Neural cell (in vitro differentiated cells): ENCODE measurements at regions not wholly inside any gene's neighbourhood (a gene's known extent, or its start where the extent isn't known, plus 50 kb on each side); places are given as distances from the start of the nearest gene placed in this dataset.

Experiments
- H2AFZ ChIP-seq: fragments of 200-600, 300-800 bp; sonication (generic), shearing (Covaris generic); 2 replicates; pipeline ENCODE4 v1.6.0; 2014; ENCODE audit warnings: low read depth, mild to moderate bottlenecking, antibody characterized with exemption, low read length, moderate library complexity
- H3F3A ChIP-seq: fragments of 200-600 bp; shearing (Covaris generic); 2 replicates; pipeline ENCODE4 v1.6.1; 2016; ENCODE audit warnings: mild to moderate bottlenecking, moderate library complexity, mixed read lengths, antibody characterized with exemption, low read length; ENCODE audit not compliant: insufficient read depth, poor library complexity, severe bottlenecking
- H3K27ac ChIP-seq: fragments of 200-600, 300-800 bp; sonication (generic), shearing (Covaris generic); 2 replicates; pipeline ENCODE4 v1.5.1; 2014; ENCODE audit warnings: mild to moderate bottlenecking, low read length, moderate library complexity
- H3K27me3 ChIP-seq: fragments of 300-800, 200-600 bp; sonication (generic), shearing (Covaris generic); 2 replicates; pipeline ENCODE4 v1.6.0; 2014; ENCODE audit warnings: mild to moderate bottlenecking, low read depth, low read length, moderate library complexity; ENCODE audit not compliant: insufficient read depth
- H3K36me3 ChIP-seq: fragments of 300-800, 200-600 bp; sonication (generic), shearing (Covaris generic); 2 replicates; pipeline ENCODE4 v1.5.1; 2014; ENCODE audit warnings: mild to moderate bottlenecking, antibody characterized with exemption, low read length, moderate library complexity; ENCODE audit not compliant: insufficient read depth
- H3K4me2 ChIP-seq: fragments of 300-800, 200-600 bp; sonication (generic), shearing (Covaris generic); 2 replicates; pipeline ENCODE4 v1.6.0; 2014; ENCODE audit warnings: mild to moderate bottlenecking, low read length
- H3K4me3 ChIP-seq: fragments of 300-800, 200-600 bp; sonication (generic), shearing (Covaris generic); 2 replicates; pipeline ENCODE4 v1.5.1; 2014; ENCODE audit warnings: mild to moderate bottlenecking, low read length, moderate library complexity
- H3K79me2 ChIP-seq: fragments of 200-600 bp; shearing (Covaris generic); replicated peaks from 2 replicates; pipeline ENCODE4 v1.6.0; 2014; ENCODE audit warnings: mild to moderate bottlenecking, low read length, moderate library complexity; ENCODE audit not compliant: insufficient read depth
- H3K9ac ChIP-seq: fragments of 300-800, 200-600 bp; sonication (generic), shearing (Covaris generic); 2 replicates; pipeline ENCODE4 v1.6.1; 2016; ENCODE audit warnings: mild to moderate bottlenecking, low read length, mixed read lengths
- H3K9me2 ChIP-seq: fragments of 200-600 bp; shearing (Covaris generic); 2 replicates; pipeline ENCODE4 v1.6.1; 2016; ENCODE audit warnings: mild to moderate bottlenecking, low read length, mixed read lengths; ENCODE audit not compliant: insufficient read depth
- H3K9me3 ChIP-seq: fragments of 200-600, 300-800 bp; sonication (generic), shearing (Covaris generic); 2 replicates; pipeline ENCODE4 v1.6.1; 2016; ENCODE audit warnings: mild to moderate bottlenecking, mixed run types, low read length, moderate library complexity, mixed read lengths
- H4K20me1 ChIP-seq: fragments of 200-600 bp; shearing (Covaris generic); 2 replicates; pipeline ENCODE4 v1.6.1; 2016; ENCODE audit warnings: mild to moderate bottlenecking, mixed run types; ENCODE audit not compliant: insufficient read depth
- EP300 ChIP-seq: fragments of 450-650 bp; conservative IDR thresholded peaks from 2 replicates; pipeline ENCODE4 v1.6.1; 2014; ENCODE audit warnings: antibody characterized with exemption, mild to moderate bottlenecking, moderate library complexity; ENCODE audit not compliant: poor library complexity, severe bottlenecking
- EZH2 ChIP-seq: fragments of 200-600, 300-800 bp; shearing (Covaris generic), sonication (generic); IDR thresholded peaks from 2 replicates; pipeline ENCODE4 v1.6.1; 2014; ENCODE audit warnings: antibody characterized with exemption, low read length, borderline replicate concordance, mild to moderate bottlenecking; ENCODE audit not compliant: insufficient read depth, poor library complexity, severe bottlenecking
- MXI1 ChIP-seq: fragments of 450-650 bp; conservative IDR thresholded peaks from 2 replicates; pipeline ENCODE4 v1.6.1; 2014; ENCODE audit warnings: antibody characterized with exemption, mild to moderate bottlenecking; ENCODE audit not compliant: poor library complexity, severe bottlenecking
- POLR2AphosphoS5 ChIP-seq: IDR thresholded peaks from 2 replicates; pipeline ENCODE4 v1.6.1; 2012
- RAD21 ChIP-seq: fragments of 450-650 bp; conservative IDR thresholded peaks from 2 replicates; pipeline ENCODE4 v1.6.1; 2014; ENCODE audit warnings: antibody characterized with exemption, mild to moderate bottlenecking, moderate library complexity
- SMC3 ChIP-seq: fragments of 450-650 bp; conservative IDR thresholded peaks from 2 replicates; pipeline ENCODE4 v1.6.1; 2014; ENCODE audit warnings: antibody characterized with exemption, mild to moderate bottlenecking, moderate library complexity; ENCODE audit not compliant: poor library complexity
- TAF1 ChIP-seq: IDR thresholded peaks from 2 replicates; pipeline ENCODE4 v1.6.1; 2012; ENCODE audit warnings: low read depth
- TF ChIP-seq, protein P1 (sequence below): fragments of 450-650 bp; IDR thresholded peaks from 2 replicates; pipeline ENCODE4 v1.5.1; 2014; ENCODE audit warnings: antibody characterized with exemption, mild to moderate bottlenecking, moderate library complexity; ENCODE audit not compliant: poor library complexity, severe bottlenecking

DNA sequence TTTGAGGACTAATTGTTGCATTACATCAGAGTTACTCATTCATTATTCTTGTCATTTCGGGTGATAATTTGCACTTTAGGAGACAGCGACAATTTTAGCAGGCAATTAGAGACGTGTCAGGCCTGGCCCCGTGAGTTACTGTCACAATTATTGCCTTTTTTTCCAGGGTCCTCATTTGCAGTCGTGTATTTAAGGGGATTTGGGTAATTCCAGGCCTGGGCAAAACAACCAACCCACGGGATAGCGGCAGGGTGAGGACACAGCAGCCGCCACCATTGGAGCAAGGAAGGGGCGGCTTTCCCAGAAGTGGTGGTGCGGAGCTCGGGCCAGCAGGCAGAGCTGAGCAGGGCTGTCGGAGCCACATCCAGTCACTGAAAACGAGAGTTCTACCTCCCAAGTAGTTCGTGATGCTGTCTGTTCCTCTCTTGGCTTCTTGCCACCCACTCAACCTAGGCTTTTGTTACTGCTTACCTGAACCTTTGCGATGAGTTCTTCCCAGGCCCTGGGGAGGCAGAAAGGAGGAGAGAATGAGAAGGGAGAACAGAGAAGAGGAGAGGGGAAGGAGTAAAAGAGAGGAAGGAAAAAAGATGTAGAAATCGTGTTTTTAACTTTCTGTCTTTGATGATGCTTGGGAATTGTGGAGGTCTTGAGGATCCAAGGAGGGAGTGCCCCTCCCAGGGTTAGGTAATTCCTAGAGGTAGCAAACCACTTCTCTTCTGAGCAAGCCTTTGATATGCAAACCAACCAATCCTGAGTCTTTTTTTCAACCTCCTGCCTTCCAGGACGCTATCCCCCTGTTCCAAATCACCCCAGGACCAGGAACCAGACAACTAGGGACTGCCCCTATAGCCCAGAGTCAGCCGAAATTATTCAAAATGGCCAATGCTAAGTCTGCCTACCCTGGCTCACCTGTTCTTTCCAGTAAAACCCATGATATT, 236.1 kb downstream of the MIAT start:
- H3K4me3 ChIP-seq: no peak overlapping the region
- H3F3A ChIP-seq: no peaks in the 10 kb centered on the region
- H3K27ac ChIP-seq: peak overlapping the region; percentile 30
- TF ChIP-seq TAF1 (no peak), MXI1 (no peak), EP300 (no peak), SMC3 (no peak), POLR2AphosphoS5 (no peak)
- TF ChIP-seq, protein P1, sequence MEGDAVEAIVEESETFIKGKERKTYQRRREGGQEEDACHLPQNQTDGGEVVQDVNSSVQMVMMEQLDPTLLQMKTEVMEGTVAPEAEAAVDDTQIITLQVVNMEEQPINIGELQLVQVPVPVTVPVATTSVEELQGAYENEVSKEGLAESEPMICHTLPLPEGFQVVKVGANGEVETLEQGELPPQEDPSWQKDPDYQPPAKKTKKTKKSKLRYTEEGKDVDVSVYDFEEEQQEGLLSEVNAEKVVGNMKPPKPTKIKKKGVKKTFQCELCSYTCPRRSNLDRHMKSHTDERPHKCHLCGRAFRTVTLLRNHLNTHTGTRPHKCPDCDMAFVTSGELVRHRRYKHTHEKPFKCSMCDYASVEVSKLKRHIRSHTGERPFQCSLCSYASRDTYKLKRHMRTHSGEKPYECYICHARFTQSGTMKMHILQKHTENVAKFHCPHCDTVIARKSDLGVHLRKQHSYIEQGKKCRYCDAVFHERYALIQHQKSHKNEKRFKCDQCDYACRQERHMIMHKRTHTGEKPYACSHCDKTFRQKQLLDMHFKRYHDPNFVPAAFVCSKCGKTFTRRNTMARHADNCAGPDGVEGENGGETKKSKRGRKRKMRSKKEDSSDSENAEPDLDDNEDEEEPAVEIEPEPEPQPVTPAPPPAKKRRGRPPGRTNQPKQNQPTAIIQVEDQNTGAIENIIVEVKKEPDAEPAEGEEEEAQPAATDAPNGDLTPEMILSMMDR: no peak
- no peaks in the 10 kb centered on the region for H3K79me2 ChIP-seq
- no peaks in the 10 kb centered on the region for H3K27me3 ChIP-seq
- H3K9me3 ChIP-seq: no peaks in the 10 kb centered on the region
- no peaks in the 10 kb centered on the region for H3K9me2 ChIP-seq
- no peak overlapping the region for H3K4me2 ChIP-seq
- no peak overlapping the region for H2AFZ ChIP-seq
- H3K36me3 ChIP-seq: no peaks in the 10 kb centered on the region
- H3K9ac ChIP-seq: no peak overlapping the region
- H4K20me1 ChIP-seq: no peaks in the 10 kb centered on the region

DNA sequence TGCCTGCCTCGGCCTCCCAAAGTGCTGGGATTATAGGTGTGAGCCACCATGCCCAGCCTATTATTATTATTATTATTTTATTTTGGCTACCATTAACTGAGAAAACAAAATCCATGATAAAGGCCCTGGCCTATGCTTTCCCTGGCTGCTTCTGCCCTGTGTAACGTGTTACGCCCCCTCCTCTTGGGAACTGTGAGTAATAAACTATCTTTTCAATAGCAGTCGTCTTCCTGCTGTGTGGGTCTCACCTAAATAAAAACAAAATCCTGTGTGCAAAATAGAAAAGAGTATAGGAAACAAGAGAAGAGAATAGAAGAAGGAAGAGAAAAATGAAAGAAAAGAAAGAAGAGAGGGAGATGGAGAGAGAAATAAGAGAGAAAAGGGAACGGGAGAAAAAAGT, 237.0 kb downstream of the MIAT start:
- no peak overlapping the region for H3K9ac ChIP-seq
- no peak overlapping the region for H2AFZ ChIP-seq
- H3K9me2 ChIP-seq: no peaks in the 10 kb centered on the region
- H3F3A ChIP-seq: no peaks in the 10 kb centered on the region
- H3K27me3 ChIP-seq: no peaks in the 10 kb centered on the region
- no peaks in the 10 kb centered on the region for H3K9me3 ChIP-seq
- H4K20me1 ChIP-seq: no peaks in the 10 kb centered on the region
- no peaks in the 10 kb centered on the region for H3K79me2 ChIP-seq
- no peak overlapping the region for H3K4me2 ChIP-seq
- H3K4me3 ChIP-seq: no peak overlapping the region
- TF ChIP-seq EP300: no peak
- no peak for TF ChIP-seq SMC3
- no peak for TF ChIP-seq RAD21
- TF ChIP-seq TAF1: no peak
- no peak for TF ChIP-seq EZH2
- no peaks in the 10 kb centered on the region for H3K36me3 ChIP-seq
- no peak overlapping the region for H3K27ac ChIP-seq

DNA sequence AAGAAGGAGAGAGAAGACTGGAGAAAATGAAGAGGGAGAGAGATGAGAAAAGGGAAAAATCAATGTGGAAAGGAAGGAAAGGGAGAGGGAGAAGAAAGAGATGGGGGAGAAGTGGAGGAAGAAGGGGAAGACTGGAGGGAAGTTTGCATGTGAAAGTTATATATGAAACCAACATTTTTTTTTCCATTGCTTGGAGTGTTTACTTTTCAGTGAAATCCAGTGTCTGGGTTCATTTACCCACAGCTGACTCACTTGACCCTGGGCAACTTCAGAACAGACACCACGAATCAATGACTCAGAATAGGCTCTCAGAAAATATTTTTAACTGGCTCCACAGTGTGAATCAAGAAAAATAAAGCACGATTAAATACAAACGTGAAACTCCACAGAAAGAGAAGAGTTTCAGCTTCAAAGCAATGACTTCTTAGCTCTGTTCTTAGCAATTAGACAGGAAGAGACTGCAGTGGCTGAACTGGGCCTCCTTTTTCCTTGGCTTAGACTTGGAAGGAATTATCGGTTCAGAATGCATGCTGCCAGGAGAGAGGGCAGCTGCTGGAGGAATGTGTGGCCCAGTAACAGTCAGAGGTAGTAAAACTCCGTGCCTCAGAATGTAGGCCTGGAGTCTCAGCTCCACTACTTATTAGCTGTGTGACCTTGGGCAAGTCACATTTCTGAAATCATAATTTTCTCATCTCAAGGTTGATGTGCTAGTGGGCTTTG, 237.5 kb downstream of the MIAT start:
- no peaks in the 10 kb centered on the region for H3K9me3 ChIP-seq
- no peak overlapping the region for H3K27ac ChIP-seq
- H3K9ac ChIP-seq: no peak overlapping the region
- H3K4me2 ChIP-seq: no peak overlapping the region
- no peaks in the 10 kb centered on the region for H3K79me2 ChIP-seq
- H3F3A ChIP-seq: no peaks in the 10 kb centered on the region
- no peak overlapping the region for H3K4me3 ChIP-seq
- TF ChIP-seq, protein P1: no peak
- TF ChIP-seq TAF1 (no peak), EZH2 (no peak)
- no peaks in the 10 kb centered on the region for H4K20me1 ChIP-seq
- H3K9me2 ChIP-seq: no peaks in the 10 kb centered on the region
- no peak overlapping the region for H2AFZ ChIP-seq
- no peaks in the 10 kb centered on the region for H3K36me3 ChIP-seq
- H3K27me3 ChIP-seq: no peaks in the 10 kb centered on the region
